HCT116 (cell line): ENCODE measurements at regions not wholly inside any gene's neighbourhood (a gene's known extent, or its start where the extent isn't known, plus 50 kb on each side); places are given as distances from the start of the nearest gene placed in this dataset.

ENCODE experiments used
- CTCF ChIP-seq, 3 experiments: fragments of 200-600 bp in 1 of 3; sonication (generic) in 1 of 3; IDR thresholded peaks in 2 of 3; conservative IDR thresholded peaks in 1 of 3; 2 replicates each; pipeline ENCODE4 v1.5.1; 2012 to 2017; ENCODE audit warnings: low read depth in 2 of 3, low read length in 2 of 3, antibody characterized with exemption in 1 of 3, borderline replicate concordance in 1 of 3, control low read depth in 1 of 3, mild to moderate bottlenecking in 1 of 3, mixed read lengths in 1 of 3, mixed run types in 1 of 3, moderate library complexity in 1 of 3; ENCODE audit not compliant: insufficient read depth in 1 of 3
- EZH2 ChIP-seq: fragments of 200-600 bp; sonication (generic); IDR thresholded peaks from 2 replicates; pipeline ENCODE4 v1.6.1; 2017; ENCODE audit warnings: antibody characterized with exemption, mixed run types
- EZH2phosphoT487 ChIP-seq: fragments of 200-600 bp; IDR thresholded peaks from 2 replicates; pipeline ENCODE4 v1.6.1; 2018; ENCODE audit warnings: antibody characterized with exemption, borderline replicate concordance
- FOSL1 ChIP-seq: IDR thresholded peaks from 2 replicates; pipeline ENCODE4 v1.6.1; 2012; ENCODE audit warnings: low read depth
- JUND ChIP-seq: IDR thresholded peaks from 2 replicates; pipeline ENCODE4 v1.6.1; 2012
- POLR2A ChIP-seq: IDR thresholded peaks from 2 replicates; pipeline ENCODE4 v1.7.0; 2011; ENCODE audit warnings: borderline replicate concordance; ENCODE audit not compliant: insufficient read depth, insufficient read length; ENCODE audit errors: extremely low read depth
- POLR2AphosphoS5 ChIP-seq: IDR thresholded peaks from 2 replicates; pipeline ENCODE4 v1.6.1; 2011; ENCODE audit warnings: mild to moderate bottlenecking, low read depth, low read length, moderate library complexity
- SIN3A ChIP-seq: IDR thresholded peaks from 2 replicates; pipeline ENCODE4 v1.6.1; 2012; ENCODE audit warnings: low read depth
- YY1 ChIP-seq: IDR thresholded peaks from 2 replicates; pipeline ENCODE4 v1.6.1; 2011; ENCODE audit warnings: low read length, low read depth, moderate library complexity, mild to moderate bottlenecking; ENCODE audit not compliant: insufficient replicate concordance; ENCODE audit errors: extremely low read depth

- TF ChIP-seq EZH2 (no peak), CTCF (IDR thresholded peaks at IDR 0.05 in 2 of 3, conservative IDR thresholded peaks at IDR 0.05 in 1 of 3; ENCODE audit: borderline replicate concordance in 1 of 3, insufficient read depth in 1 of 3, low read depth in 2 of 3, low read length in 2 of 3) (no peak), POLR2AphosphoS5 (no peak), EZH2phosphoT487 (no peak), SIN3A (no peak), FOSL1 (no peak), YY1 (no peak), POLR2A (no peak), JUND (no peak)
Observed at GRCh38 chr4:187181054-187181453, 457.4 kb upstream of the FAT1 start.
